HL-60 (cell line): ENCODE measurements at regions not wholly inside any gene's neighbourhood (a gene's known extent, or its start where the extent isn't known, plus 50 kb on each side); places are given as distances from the start of the nearest gene placed in this dataset.

Source experiments
- CTCF ChIP-seq: IDR thresholded peaks from one replicate; pipeline ENCODE4 v1.5.1; 2011; ENCODE audit warnings: low read length, control low read depth, inconsistent platforms; ENCODE audit not compliant: insufficient read depth
- GABPA ChIP-seq: IDR thresholded peaks from 2 replicates; pipeline ENCODE4 v1.6.1; 2012; ENCODE audit warnings: low read depth

GRCh38 chr20:54981175-54981574, 505.8 kb downstream of the DOK5 start:
- no peak for TF ChIP-seq CTCF
- no peak for TF ChIP-seq GABPA
